GM23338 (cell line): ENCODE measurements at regions not wholly inside any gene's neighbourhood (a gene's known extent, or its start where the extent isn't known, plus 50 kb on each side); places are given as distances from the start of the nearest gene placed in this dataset.

ENCODE experiments used
- EZH2 ChIP-seq: fragments of 200-600 bp; sonication (generic); IDR thresholded peaks from one replicate; pipeline ENCODE4 v1.8.0; 2017; ENCODE audit warnings: antibody characterized with exemption, mild to moderate bottlenecking, low read depth; ENCODE audit not compliant: unreplicated experiment
- EZH2phosphoT487 ChIP-seq: fragments of 200-600 bp; sonication (generic); IDR thresholded peaks from one replicate; pipeline ENCODE4 v1.8.1; 2018; ENCODE audit warnings: antibody characterized with exemption; ENCODE audit not compliant: unreplicated experiment
- POLR2AphosphoS5 ChIP-seq: IDR thresholded peaks from 2 replicates; pipeline ENCODE4 v1.6.1; 2016; ENCODE audit warnings: antibody characterized with exemption, low read depth
- TF ChIP-seq, protein P1 (sequence below), 2 experiments: fragments of 200-600 bp in 1 of 2; sonication (generic) in 1 of 2; conservative IDR thresholded peaks; 2 replicates each; pipeline versions ENCODE4 v1.5.1 to v1.6.1; 2016 to 2017; ENCODE audit warnings: antibody characterized with exemption in 2 of 2, low read depth in 2 of 2, mild to moderate bottlenecking in 2 of 2, moderate library complexity in 1 of 2
- TF ChIP-seq, protein P2 (sequence below): IDR thresholded peaks from one replicate; pipeline ENCODE4 v1.6.1; 2018; ENCODE audit warnings: antibody characterized with exemption; ENCODE audit not compliant: unreplicated experiment

DNA sequence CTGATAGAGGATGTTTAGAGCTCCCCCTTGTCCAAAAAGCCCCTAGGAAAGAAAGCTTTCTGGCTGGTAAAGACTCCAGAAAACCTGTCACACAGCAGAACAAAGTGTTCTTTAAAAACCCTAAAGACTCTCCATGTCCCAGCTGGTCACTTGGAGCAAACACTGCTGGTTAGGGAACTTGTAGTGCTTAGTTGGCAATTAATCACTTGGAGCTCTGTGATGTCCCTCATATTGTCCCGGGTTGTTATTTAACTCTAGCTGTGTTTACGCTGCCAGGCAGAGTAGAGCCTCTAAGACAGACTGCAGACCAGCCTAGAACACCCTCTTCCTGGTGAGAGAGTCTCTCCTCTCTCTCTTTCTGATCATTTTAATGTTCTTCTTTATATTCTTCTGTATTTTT is 267.3 kb downstream of the BCOR start:
- TF ChIP-seq EZH2 (no peak), EZH2phosphoT487 (no peak), POLR2AphosphoS5 (no peak)
- TF ChIP-seq, protein P1, sequence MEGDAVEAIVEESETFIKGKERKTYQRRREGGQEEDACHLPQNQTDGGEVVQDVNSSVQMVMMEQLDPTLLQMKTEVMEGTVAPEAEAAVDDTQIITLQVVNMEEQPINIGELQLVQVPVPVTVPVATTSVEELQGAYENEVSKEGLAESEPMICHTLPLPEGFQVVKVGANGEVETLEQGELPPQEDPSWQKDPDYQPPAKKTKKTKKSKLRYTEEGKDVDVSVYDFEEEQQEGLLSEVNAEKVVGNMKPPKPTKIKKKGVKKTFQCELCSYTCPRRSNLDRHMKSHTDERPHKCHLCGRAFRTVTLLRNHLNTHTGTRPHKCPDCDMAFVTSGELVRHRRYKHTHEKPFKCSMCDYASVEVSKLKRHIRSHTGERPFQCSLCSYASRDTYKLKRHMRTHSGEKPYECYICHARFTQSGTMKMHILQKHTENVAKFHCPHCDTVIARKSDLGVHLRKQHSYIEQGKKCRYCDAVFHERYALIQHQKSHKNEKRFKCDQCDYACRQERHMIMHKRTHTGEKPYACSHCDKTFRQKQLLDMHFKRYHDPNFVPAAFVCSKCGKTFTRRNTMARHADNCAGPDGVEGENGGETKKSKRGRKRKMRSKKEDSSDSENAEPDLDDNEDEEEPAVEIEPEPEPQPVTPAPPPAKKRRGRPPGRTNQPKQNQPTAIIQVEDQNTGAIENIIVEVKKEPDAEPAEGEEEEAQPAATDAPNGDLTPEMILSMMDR (conservative IDR thresholded peaks at IDR 0.05; ENCODE audit: low read depth in 2 of 2), result no peak
- TF ChIP-seq, protein P2, sequence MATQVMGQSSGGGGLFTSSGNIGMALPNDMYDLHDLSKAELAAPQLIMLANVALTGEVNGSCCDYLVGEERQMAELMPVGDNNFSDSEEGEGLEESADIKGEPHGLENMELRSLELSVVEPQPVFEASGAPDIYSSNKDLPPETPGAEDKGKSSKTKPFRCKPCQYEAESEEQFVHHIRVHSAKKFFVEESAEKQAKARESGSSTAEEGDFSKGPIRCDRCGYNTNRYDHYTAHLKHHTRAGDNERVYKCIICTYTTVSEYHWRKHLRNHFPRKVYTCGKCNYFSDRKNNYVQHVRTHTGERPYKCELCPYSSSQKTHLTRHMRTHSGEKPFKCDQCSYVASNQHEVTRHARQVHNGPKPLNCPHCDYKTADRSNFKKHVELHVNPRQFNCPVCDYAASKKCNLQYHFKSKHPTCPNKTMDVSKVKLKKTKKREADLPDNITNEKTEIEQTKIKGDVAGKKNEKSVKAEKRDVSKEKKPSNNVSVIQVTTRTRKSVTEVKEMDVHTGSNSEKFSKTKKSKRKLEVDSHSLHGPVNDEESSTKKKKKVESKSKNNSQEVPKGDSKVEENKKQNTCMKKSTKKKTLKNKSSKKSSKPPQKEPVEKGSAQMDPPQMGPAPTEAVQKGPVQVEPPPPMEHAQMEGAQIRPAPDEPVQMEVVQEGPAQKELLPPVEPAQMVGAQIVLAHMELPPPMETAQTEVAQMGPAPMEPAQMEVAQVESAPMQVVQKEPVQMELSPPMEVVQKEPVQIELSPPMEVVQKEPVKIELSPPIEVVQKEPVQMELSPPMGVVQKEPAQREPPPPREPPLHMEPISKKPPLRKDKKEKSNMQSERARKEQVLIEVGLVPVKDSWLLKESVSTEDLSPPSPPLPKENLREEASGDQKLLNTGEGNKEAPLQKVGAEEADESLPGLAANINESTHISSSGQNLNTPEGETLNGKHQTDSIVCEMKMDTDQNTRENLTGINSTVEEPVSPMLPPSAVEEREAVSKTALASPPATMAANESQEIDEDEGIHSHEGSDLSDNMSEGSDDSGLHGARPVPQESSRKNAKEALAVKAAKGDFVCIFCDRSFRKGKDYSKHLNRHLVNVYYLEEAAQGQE, result no peak
